H1 (cell line): ENCODE measurements at regions not wholly inside any gene's neighbourhood (a gene's known extent, or its start where the extent isn't known, plus 50 kb on each side); places are given as distances from the start of the nearest gene placed in this dataset.

Experiments
- CTCF ChIA-PET: fragments of 300-600 bp; sonication (Branson Sonifier 250); formaldehyde crosslinking; loops from one replicate; lab custom pipeline; 2021; ENCODE audit not compliant: partially characterized antibody; lab: Charles Lee
- POLR2A ChIA-PET: fragments of 300-600 bp; sonication (Branson Sonifier 250); formaldehyde crosslinking; loops from one replicate; lab custom pipeline; 2021; ENCODE audit warnings: inconsistent platforms; ENCODE audit not compliant: partially characterized antibody; lab: Charles Lee
- DNase-seq, 2 experiments: peaks; one replicate each; pipeline versions ENCODE4 v3.0.0 to v3.0.0-alpha.2; 2010 to 2022; ENCODE audit warnings: low spot score in 2 of 2, low read depth in 1 of 2, mixed read lengths in 1 of 2
- FAIRE-seq: peaks from 2 replicates; lab custom pipeline; 2011; peaks lifted over from hg19 to GRCh38; lab: Jason Lieb, UNC
- H2AFZ ChIP-seq: 2 replicates; pipeline ENCODE4 v1.8.1; 2012; ENCODE audit warnings: low read length, inconsistent platforms
- H2AK5ac ChIP-seq: 2 replicates; pipeline ENCODE4 v1.6.1; 2013; ENCODE audit warnings: low read depth, low read length
- H2BK120ac ChIP-seq: replicated peaks from 2 replicates; pipeline ENCODE3; 2013; ENCODE audit warnings: low read depth, low read length, inconsistent platforms
- H2BK12ac ChIP-seq: 2 replicates; pipeline ENCODE4 v1.6.1; 2013; ENCODE audit warnings: low read depth, low read length
- H2BK15ac ChIP-seq: 2 replicates; pipeline ENCODE4 v1.6.1; 2013; ENCODE audit warnings: low read length
- H2BK20ac ChIP-seq: 2 replicates; pipeline ENCODE4 v1.6.1; 2013; ENCODE audit warnings: low read length
- H2BK5ac ChIP-seq: 2 replicates; pipeline ENCODE4 v1.6.1; 2013; ENCODE audit warnings: low read depth, low read length
- H3K14ac ChIP-seq: 2 replicates; pipeline ENCODE4 v1.6.1; 2013; ENCODE audit warnings: inconsistent platforms; ENCODE audit not compliant: insufficient read length
- H3K18ac ChIP-seq: 2 replicates; pipeline ENCODE4 v1.6.1; 2013; ENCODE audit warnings: low read length; ENCODE audit errors: extremely low read depth
- H3K23ac ChIP-seq: 2 replicates; pipeline ENCODE4 v1.6.1; 2013; ENCODE audit warnings: inconsistent platforms; ENCODE audit not compliant: insufficient read length
- H3K23me2 ChIP-seq: 2 replicates; pipeline ENCODE4 v1.6.1; 2013; ENCODE audit warnings: low read depth, low read length
- H3K27ac ChIP-seq: 2 replicates; pipeline ENCODE4 v1.6.1; 2011; ENCODE audit warnings: low read depth, low read length, inconsistent platforms
- H3K27me3 ChIP-seq, 4 experiments: replicated peaks in 1 of 4; 1 replicate in 1 of 4; 2 replicates in 3 of 4; pipeline versions ENCODE4 v1.6.1 to v1.8.1; 2011 to 2013; ENCODE audit warnings: low read length in 3 of 4, mild to moderate bottlenecking in 3 of 4, inconsistent platforms in 2 of 4, mixed read lengths in 2 of 4, moderate library complexity in 1 of 4; ENCODE audit not compliant: control insufficient read depth in 3 of 4, insufficient read depth in 3 of 4; ENCODE audit errors: extremely low read depth in 1 of 4
- H3K36me3 ChIP-seq, 4 experiments: 2 replicates each; pipeline versions ENCODE4 v1.6.1 to v1.8.1; 2011 to 2013; ENCODE audit warnings: mild to moderate bottlenecking in 4 of 4, low read length in 3 of 4, moderate library complexity in 2 of 4, control low read depth in 1 of 4, inconsistent platforms in 1 of 4; ENCODE audit not compliant: insufficient read depth in 4 of 4, control insufficient read depth in 2 of 4
- H3K4ac ChIP-seq: replicated peaks from 2 replicates; pipeline ENCODE3; 2013; ENCODE audit warnings: low read length, low read depth, mixed read lengths, inconsistent platforms; ENCODE audit not compliant: insufficient read length
- H3K4me1 ChIP-seq, 4 experiments: replicated peaks in 1 of 4; 1 replicate in 1 of 4; 2 replicates in 3 of 4; pipeline versions ENCODE4 v1.6.1 to v1.8.1; 2011 to 2013; ENCODE audit warnings: low read length in 3 of 4, inconsistent platforms in 2 of 4, mixed read lengths in 1 of 4; ENCODE audit not compliant: insufficient read depth in 4 of 4, control insufficient read depth in 3 of 4
- H3K4me2 ChIP-seq, 2 experiments: 2 replicates each; pipeline versions ENCODE4 v1.6.1 to v1.8.1; 2011 to 2013; ENCODE audit warnings: low read depth in 2 of 2, low read length in 2 of 2, control low read depth in 1 of 2, inconsistent platforms in 1 of 2, mild to moderate bottlenecking in 1 of 2; ENCODE audit not compliant: insufficient read depth in 1 of 2
- H3K4me3 ChIP-seq, 4 experiments: fragments of 200-600, 300-600 bp in 1 of 4; sonication (generic), shearing (Covaris generic), sonication (Bioruptor Twin) in 1 of 4; 2 replicates each; pipeline versions ENCODE4 v1.5.1 to v1.8.1; 2011 to 2016; ENCODE audit warnings: low read length in 4 of 4, low read depth in 3 of 4, control low read depth in 2 of 4, inconsistent platforms in 2 of 4, mild to moderate bottlenecking in 2 of 4, mixed read lengths in 1 of 4, moderate library complexity in 1 of 4; ENCODE audit not compliant: insufficient read depth in 2 of 4; ENCODE audit errors: extremely low read depth in 1 of 4
- H3K56ac ChIP-seq: replicated peaks from 2 replicates; pipeline ENCODE3; 2013; ENCODE audit warnings: low read depth, mild to moderate bottlenecking, mixed read lengths, low read length, inconsistent platforms; ENCODE audit not compliant: insufficient read length
- H3K79me1 ChIP-seq: 2 replicates; pipeline ENCODE4 v1.6.1; 2013; ENCODE audit warnings: low read depth, low read length, control low read depth
- H3K79me2 ChIP-seq, 2 experiments: 2 replicates each; pipeline versions ENCODE4 v1.6.1 to v1.8.1; 2012 to 2013; ENCODE audit warnings: low read length in 2 of 2, mild to moderate bottlenecking in 2 of 2, inconsistent platforms in 1 of 2; ENCODE audit not compliant: insufficient read depth in 2 of 2, control insufficient read depth in 1 of 2
- H3K9ac ChIP-seq, 4 experiments: replicated peaks in 1 of 4; 1 replicate in 1 of 4; 2 replicates in 3 of 4; pipeline versions ENCODE4 v1.6.1 to v1.8.1; 2011 to 2013; ENCODE audit warnings: low read depth in 3 of 4, low read length in 3 of 4, control low read depth in 2 of 4, mild to moderate bottlenecking in 2 of 4, moderate library complexity in 2 of 4, inconsistent platforms in 1 of 4; ENCODE audit errors: extremely low read depth in 1 of 4
- H3K9me3 ChIP-seq, 2 experiments: 2 replicates each; pipeline versions ENCODE4 v1.6.1 to v1.8.1; 2012 to 2013; ENCODE audit warnings: mild to moderate bottlenecking in 2 of 2, moderate library complexity in 2 of 2, control low read depth in 1 of 2, inconsistent platforms in 1 of 2, low read depth in 1 of 2, low read length in 1 of 2, mixed read lengths in 1 of 2; ENCODE audit not compliant: insufficient read depth in 2 of 2
- H4K20me1 ChIP-seq, 2 experiments: replicated peaks in 1 of 2; 2 replicates each; pipeline versions ENCODE3 to v1.8.1; 2011 to 2013; ENCODE audit warnings: inconsistent platforms in 2 of 2, low read length in 2 of 2, mild to moderate bottlenecking in 1 of 2; ENCODE audit not compliant: insufficient read depth in 2 of 2, control insufficient read depth in 1 of 2
- H4K5ac ChIP-seq: 2 replicates; pipeline ENCODE4 v1.6.1; 2013; ENCODE audit warnings: low read length, low read depth, mixed read lengths, inconsistent platforms; ENCODE audit not compliant: insufficient read length
- H4K8ac ChIP-seq: 2 replicates; pipeline ENCODE4 v1.8.0; 2013; ENCODE audit warnings: mild to moderate bottlenecking, moderate library complexity, low read length, inconsistent platforms; ENCODE audit not compliant: insufficient read depth; ENCODE audit errors: extremely low read depth
- H4K91ac ChIP-seq: replicated peaks from 2 replicates; pipeline ENCODE3; 2013; ENCODE audit warnings: low read length, mixed read lengths, inconsistent platforms; ENCODE audit not compliant: insufficient read length
- CBX5 ChIP-seq: fragments of 300-800, 300-1000 bp; sonication (generic); IDR thresholded peaks from 2 replicates; pipeline ENCODE4 v1.7.1; 2016; ENCODE audit warnings: antibody characterized with exemption, low read length, low read depth
- CHD2 ChIP-seq: IDR thresholded peaks from 2 replicates; pipeline ENCODE4 v1.6.1; 2012; ENCODE audit warnings: low read length, improper control_type of control experiment
- CREB1 ChIP-seq: IDR thresholded peaks from 2 replicates; pipeline ENCODE4 v1.6.1; 2012; ENCODE audit warnings: inconsistent platforms
- EGR1 ChIP-seq: IDR thresholded peaks from 2 replicates; pipeline ENCODE4 v1.6.1; 2011; ENCODE audit warnings: low read depth, low read length, borderline replicate concordance
- EP300 ChIP-seq, 2 experiments: IDR thresholded peaks; 1 replicate in 1 of 2; 2 replicates in 1 of 2; pipeline ENCODE4 v1.6.1; 2011 to 2012; ENCODE audit warnings: low read depth in 2 of 2, low read length in 2 of 2, mild to moderate bottlenecking in 2 of 2, borderline replicate concordance in 1 of 2, inconsistent platforms in 1 of 2, moderate library complexity in 1 of 2
- JUND ChIP-seq: IDR thresholded peaks from 2 replicates; pipeline ENCODE4 v1.6.1; 2011; ENCODE audit warnings: mild to moderate bottlenecking, improper control_type of control experiment, low read length
- MAFK ChIP-seq: IDR thresholded peaks from 2 replicates; pipeline ENCODE4 v1.6.1; 2012; ENCODE audit warnings: low read depth, mild to moderate bottlenecking, improper control_type of control experiment, low read length
- RFX5 ChIP-seq: IDR thresholded peaks from 2 replicates; pipeline ENCODE4 v1.6.1; 2011; ENCODE audit warnings: low read depth, low read length, improper control_type of control experiment, borderline replicate concordance
- RNF2 ChIP-seq: fragments of 200-900, 300-1000 bp; sonication (generic); IDR thresholded peaks from 2 replicates; pipeline ENCODE4 v1.7.1; 2016; ENCODE audit warnings: borderline replicate concordance, low read depth, mild to moderate bottlenecking, antibody characterized with exemption, low read length; ENCODE audit not compliant: poor library complexity, severe bottlenecking; ENCODE audit errors: missing control alignments
- RXRA ChIP-seq: IDR thresholded peaks from 2 replicates; pipeline ENCODE4 v1.6.1; 2011; ENCODE audit warnings: low read depth, mild to moderate bottlenecking, low read length, moderate library complexity; ENCODE audit not compliant: insufficient read depth
- TBP ChIP-seq: IDR thresholded peaks from 2 replicates; pipeline ENCODE4 v1.6.1; 2011; ENCODE audit warnings: low read depth, low read length, improper control_type of control experiment
- TCF12 ChIP-seq: IDR thresholded peaks from 2 replicates; pipeline ENCODE4 v1.6.1; 2011; ENCODE audit warnings: low read depth, mild to moderate bottlenecking, low read length
- YY1 ChIP-seq: IDR thresholded peaks from 2 replicates; pipeline ENCODE4 v1.6.1; 2011; ENCODE audit warnings: low read depth, mild to moderate bottlenecking, low read length
- WGBS, 2 experiments: shearing (Covaris generic) in 1 of 2; methylation state at CpG; one replicate each; pipeline versions ENCODE4 v1.1.6 to v1.1.7; 2013 to 2015; ENCODE audit warnings: low lambda C conversion rate in 2 of 2, mixed read lengths in 2 of 2, inconsistent platforms in 1 of 2, low coverage in 1 of 2, missing lambda C conversion rate in 1 of 2; ENCODE audit not compliant: insufficient replicate concordance in 2 of 2, insufficient coverage in 1 of 2, insufficient read length in 1 of 2; ENCODE audit errors: extremely low coverage in 1 of 2, missing lambda C conversion rate in 1 of 2; 5-methylcytosine and 5-hydroxymethylcytosine counted together

GRCh38 chr10:71029411-71029892 lies 141.1 kb upstream of the PCBD1 start:
- H3K56ac ChIP-seq = no peak overlapping the region
- H2BK20ac ChIP-seq = no peak overlapping the region
- H3K27me3 ChIP-seq = no peaks in the 10 kb centered on the region; a peak in 1 of 7 replicates
- no peak overlapping the region for H3K18ac ChIP-seq
- no peak for DNase-seq
- no peak overlapping the region for H3K4me3 ChIP-seq
- no peak overlapping the region for H3K23ac ChIP-seq
- CTCF ChIA-PET = interaction anchor here (1.0 to 2.1 kb wide), 5 partner anchors 10 to 126 kb away, joined by 3 to 6 read pairs (median 4); no protein-coding TSS in a partner anchor
- H3K4ac ChIP-seq = no peak overlapping the region
- POLR2A ChIA-PET = no interaction called here
- FAIRE-seq = no peak
- H4K91ac ChIP-seq = no peak overlapping the region
- no peaks in the 10 kb centered on the region for H3K79me1 ChIP-seq
- no peak overlapping the region; the same call in 1 of the 2 replicates for H4K8ac ChIP-seq
- peaks cover 0 to 2% (median 0%) of the 10 kb centered on the region in 4 experiments; a peak in 1 of 7 replicates for H3K4me1 ChIP-seq
- no peak overlapping the region for H2BK120ac ChIP-seq
- no peak overlapping the region for H3K27ac ChIP-seq
- H3K9me3 ChIP-seq = no peaks in the 10 kb centered on the region
- H2AFZ ChIP-seq = no peak overlapping the region; the same call in 1 of the 2 replicates
- H2BK5ac ChIP-seq = no peak overlapping the region
- no peaks in the 10 kb centered on the region for H3K79me2 ChIP-seq
- WGBS, 2 experiments = 93% methylated on average over 9 of the region's 9 CpGs; no CpG with 5 or more reads in 1 of the 2 experiments
- no peaks in the 10 kb centered on the region for H4K20me1 ChIP-seq
- no peak overlapping the region for H2BK12ac ChIP-seq
- no peak overlapping the region for H3K9ac ChIP-seq
- peaks cover 5% of the 10 kb centered on the region; the same call in 1 of the 2 replicates for H3K23me2 ChIP-seq
- no peak overlapping the region for H3K4me2 ChIP-seq
- H2AK5ac ChIP-seq = no peak overlapping the region
- no peaks in the 10 kb centered on the region for H3K36me3 ChIP-seq
- no peak overlapping the region for H2BK15ac ChIP-seq
- H4K5ac ChIP-seq = no peak overlapping the region
- H3K14ac ChIP-seq = no peak overlapping the region
- no peak for TF ChIP-seq YY1
- no peak for TF ChIP-seq EGR1
- TF ChIP-seq TBP = no peak
- TF ChIP-seq EP300 (IDR thresholded peaks at IDR 0.05; ENCODE audit: borderline replicate concordance in 1 of 2, low read depth in 2 of 2, low read length in 2 of 2) = no peak
- no peak for TF ChIP-seq RXRA
- no peak for TF ChIP-seq CBX5
- TF ChIP-seq JUND = no peak
- TF ChIP-seq CHD2 = no peak
- TF ChIP-seq TCF12 = no peak
- TF ChIP-seq MAFK = no peak
- no peak for TF ChIP-seq CREB1
- TF ChIP-seq RNF2 = no peak
- TF ChIP-seq RFX5 = no peak
